ENCODE measurements at regions not wholly inside any gene's neighbourhood (a gene's known extent, or its start where the extent isn't known, plus 50 kb on each side); places are given as distances from the start of the nearest gene placed in this dataset.
"Not testable (repeated sequence)": the region's sequence is repeated elsewhere in the genome, so short reads cannot be mapped to it uniquely, and the experiment has no call there.

- DNase-seq (ENCODE audit: low read depth in 1 of 2, low spot score in 1 of 2), result no peak
These were observed 449.7 kb downstream of the BTG1 start for GRCh38 chr12:91695964-91696363.

GRCh38 chr12:91695406-91695805 lies 450.2 kb downstream of the BTG1 start:
- not testable (repeated sequence) for DNase-seq (ENCODE audit: low read depth in 1 of 2, low spot score in 1 of 2)

- no peak for DNase-seq (ENCODE audit: low read depth in 1 of 2, low spot score in 1 of 2)
These were observed 455.1 kb downstream of the BTG1 start for GRCh38 chr12:91690531-91690930.

- peak in 1 of 2 donors; percentile 8 for DNase-seq (ENCODE audit: low read depth in 1 of 2, low spot score in 1 of 2)
These were observed 458.3 kb downstream of the BTG1 start for GRCh38 chr12:91687052-91688017.

GRCh38 chr12:91685917-91686316 lies 459.7 kb downstream of the BTG1 start:
- no peak for DNase-seq (ENCODE audit: low read depth in 1 of 2, low spot score in 1 of 2)

- DNase-seq (ENCODE audit: low read depth in 1 of 2, low spot score in 1 of 2), result no peak
These were observed 463.9 kb downstream of the BTG1 start for GRCh38 chr12:91681751-91682150.

GRCh38 chr12:91680864-91681263 lies 464.8 kb downstream of the BTG1 start:
- DNase-seq (ENCODE audit: low read depth in 1 of 2, low spot score in 1 of 2), result no peak

GRCh38 chr12:91677556-91677955 lies 468.1 kb downstream of the BTG1 start:
- DNase-seq (ENCODE audit: low read depth in 1 of 2, low spot score in 1 of 2), result no peak

GRCh38 chr12:91675401-91675800 lies 470.2 kb downstream of the BTG1 start:
- no peak for DNase-seq (ENCODE audit: low read depth in 1 of 2, low spot score in 1 of 2)

GRCh38 chr12:91672130-91672529 lies 473.5 kb downstream of the BTG1 start:
- DNase-seq (ENCODE audit: low read depth in 1 of 2, low spot score in 1 of 2), result no peak

GRCh38 chr12:91667694-91668093 lies 478.0 kb downstream of the BTG1 start:
- no peak for DNase-seq (ENCODE audit: low read depth in 1 of 2, low spot score in 1 of 2)

- DNase-seq (ENCODE audit: low read depth in 1 of 2, low spot score in 1 of 2), result no peak
These were observed 481.1 kb upstream of the DCN start for GRCh38 chr12:91663744-91664143.

- DNase-seq (ENCODE audit: low read depth in 1 of 2, low spot score in 1 of 2), result no peak
These were observed 480.7 kb upstream of the DCN start for GRCh38 chr12:91663310-91663709.

- DNase-seq (ENCODE audit: low read depth in 1 of 2, low spot score in 1 of 2), result no peak
These were observed 479.4 kb upstream of the DCN start for GRCh38 chr12:91662021-91662420.

GRCh38 chr12:91657032-91657431 lies 474.4 kb upstream of the DCN start:
- DNase-seq (ENCODE audit: low read depth in 1 of 2, low spot score in 1 of 2), result no peak

GRCh38 chr12:91655966-91656365 lies 473.3 kb upstream of the DCN start:
- no peak for DNase-seq (ENCODE audit: low read depth in 1 of 2, low spot score in 1 of 2)

- no peak for DNase-seq (ENCODE audit: low read depth in 1 of 2, low spot score in 1 of 2)
These were observed 471.5 kb upstream of the DCN start for GRCh38 chr12:91654087-91654486.

GRCh38 chr12:91651728-91652127 lies 469.1 kb upstream of the DCN start:
- DNase-seq (ENCODE audit: low read depth in 1 of 2, low spot score in 1 of 2), result no peak

GRCh38 chr12:91643763-91644162 lies 461.1 kb upstream of the DCN start:
- DNase-seq (ENCODE audit: low read depth in 1 of 2, low spot score in 1 of 2), result no peak

- no peak for DNase-seq (ENCODE audit: low read depth in 1 of 2, low spot score in 1 of 2)
These were observed 457.4 kb upstream of the DCN start for GRCh38 chr12:91640021-91640420.

- no peak for DNase-seq (ENCODE audit: low read depth in 1 of 2, low spot score in 1 of 2)
These were observed 456.7 kb upstream of the DCN start for GRCh38 chr12:91639327-91639726.

GRCh38 chr12:91637789-91638624 lies 455.4 kb upstream of the DCN start:
- no peak for DNase-seq (ENCODE audit: low read depth in 1 of 2, low spot score in 1 of 2)

All from activated CD4-positive, alpha-beta T cell treated with anti-CD3 and anti-CD28 coated beads, Interleukin-2, amount 50 U/mL, for 24 hours (primary cell).